HuH-7 (cell line): ENCODE measurements at regions not wholly inside any gene's neighbourhood (a gene's known extent, or its start where the extent isn't known, plus 50 kb on each side); places are given as distances from the start of the nearest gene placed in this dataset.

ENCODE experiments used
- DNase-seq: peaks from one replicate; pipeline ENCODE4 v3.0.0; 2011; ENCODE audit warnings: low spot score

DNA sequence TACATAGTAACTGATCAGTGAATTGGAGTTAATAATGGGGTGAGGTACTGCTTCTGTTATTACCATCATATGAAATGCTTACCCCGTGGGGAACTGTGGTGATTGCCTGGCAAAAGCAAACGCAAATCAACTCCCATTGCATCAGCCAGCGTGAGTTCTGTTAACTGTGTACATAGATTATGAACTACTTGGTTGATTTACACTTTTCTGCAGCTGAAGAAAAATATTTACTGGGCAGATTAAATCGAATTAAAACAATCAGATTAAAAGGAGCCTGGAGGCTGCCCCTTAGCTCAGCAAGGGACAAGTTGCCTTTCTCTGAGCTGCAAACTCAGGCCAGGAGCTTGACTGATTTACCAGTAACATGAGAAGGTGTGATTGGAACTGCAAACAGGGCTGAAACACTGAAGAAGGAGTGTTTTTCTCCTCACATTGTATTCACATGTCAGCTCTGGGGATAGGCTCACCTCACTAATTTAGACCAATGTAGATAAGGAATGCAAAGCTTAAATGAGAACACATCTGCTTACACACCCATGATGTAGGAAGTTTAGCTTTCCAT lies 220.1 kb downstream of the OSR1 start:
- DNase-seq, result peak; percentile 8

DNA sequence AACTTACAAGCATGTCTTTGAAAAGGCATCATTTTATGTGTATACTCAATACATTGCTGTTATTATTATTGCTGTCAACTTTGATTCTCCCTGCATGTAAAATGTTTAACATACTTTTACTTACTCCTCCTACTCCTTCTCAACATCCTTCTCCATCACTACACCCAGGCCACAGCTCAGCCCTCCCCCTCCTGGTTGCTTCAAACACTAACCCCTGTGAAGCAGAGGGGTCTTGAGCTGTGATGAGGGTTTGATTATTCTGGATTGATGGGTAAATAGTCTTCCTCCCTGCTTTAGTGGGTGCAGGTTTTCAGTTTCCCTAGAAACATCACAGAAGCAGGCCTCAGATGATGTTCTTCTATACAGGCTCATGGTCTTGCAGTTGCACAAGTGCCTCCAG lies 221.0 kb downstream of the OSR1 start:
- no peak for DNase-seq

DNA sequence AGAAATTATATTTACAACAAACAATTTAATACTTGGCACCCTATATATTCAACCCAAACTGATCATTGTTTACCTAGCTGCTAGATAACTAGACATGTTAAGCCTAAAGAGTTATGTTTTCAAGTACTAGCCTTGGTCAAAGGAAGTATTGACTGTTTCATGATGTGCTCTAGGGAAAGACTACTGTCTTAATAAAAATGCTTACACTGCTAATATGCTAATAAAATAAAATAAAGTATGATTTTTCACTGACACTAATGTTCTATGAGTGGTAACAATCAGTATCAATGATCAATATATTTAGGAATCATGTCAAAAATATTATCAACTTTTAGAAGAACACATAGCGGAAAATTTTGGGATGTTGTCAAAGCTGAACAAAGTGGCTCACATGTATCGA lies 225.5 kb downstream of the OSR1 start:
- DNase-seq, result no peak

DNA sequence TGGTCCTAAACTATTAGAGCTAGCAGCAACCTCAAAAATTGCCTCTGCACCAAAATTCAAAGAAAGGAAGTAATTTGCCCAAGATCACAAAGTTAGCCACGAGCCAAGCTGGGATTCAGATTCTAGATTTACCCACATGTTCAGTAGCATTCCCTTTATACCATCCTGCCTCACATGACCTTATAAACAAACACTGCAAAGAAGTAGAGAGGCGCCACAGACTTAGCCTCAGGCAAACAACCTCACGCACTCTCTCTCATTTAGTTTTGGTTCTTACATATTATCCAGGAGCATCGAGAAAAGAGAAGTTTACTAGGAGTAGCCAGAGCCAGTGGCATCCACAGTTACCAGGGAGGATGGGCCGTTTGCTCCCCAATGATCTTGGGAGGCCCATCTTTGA lies 226.6 kb downstream of the OSR1 start:
- no peak for DNase-seq

DNA sequence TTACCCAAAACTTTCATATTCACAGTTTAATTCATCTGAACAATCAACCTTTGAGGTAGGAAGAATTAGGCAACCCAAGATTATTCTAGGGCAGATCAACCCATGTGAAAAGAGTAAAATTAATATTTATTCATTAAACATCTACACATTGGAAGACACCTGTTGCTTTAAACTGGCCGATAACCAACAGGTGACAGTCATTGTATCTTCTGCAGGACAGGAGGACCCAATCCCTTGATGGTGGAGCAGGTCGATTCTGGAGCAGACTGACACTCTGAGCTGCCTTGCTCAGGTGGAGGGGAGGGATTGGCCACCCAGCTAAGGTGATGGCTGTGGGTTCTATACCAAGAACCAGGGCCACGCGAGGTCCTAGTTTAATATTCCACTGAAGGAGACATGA lies 230.3 kb downstream of the OSR1 start:
- DNase-seq, result no peak

DNA sequence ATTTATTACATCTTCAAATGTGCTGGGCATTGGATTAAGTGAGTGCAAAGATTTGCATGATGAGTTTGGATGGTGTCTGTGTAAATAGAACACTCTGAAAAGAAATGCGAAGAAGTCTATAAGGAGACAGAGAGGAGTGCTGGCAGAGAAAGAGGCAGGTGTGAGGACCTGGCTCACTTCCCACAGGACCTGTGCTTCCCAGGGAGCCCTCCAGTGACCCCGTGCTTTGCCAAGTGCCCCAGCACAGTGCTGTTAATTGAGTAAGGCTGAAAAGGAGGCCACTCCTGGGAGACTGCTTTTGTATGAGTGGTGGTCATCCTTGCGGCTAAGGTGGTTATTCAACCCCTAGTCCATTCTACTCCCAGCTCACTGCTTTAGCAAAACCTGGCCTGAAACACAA lies 230.8 kb downstream of the OSR1 start:
- no peak for DNase-seq

DNA sequence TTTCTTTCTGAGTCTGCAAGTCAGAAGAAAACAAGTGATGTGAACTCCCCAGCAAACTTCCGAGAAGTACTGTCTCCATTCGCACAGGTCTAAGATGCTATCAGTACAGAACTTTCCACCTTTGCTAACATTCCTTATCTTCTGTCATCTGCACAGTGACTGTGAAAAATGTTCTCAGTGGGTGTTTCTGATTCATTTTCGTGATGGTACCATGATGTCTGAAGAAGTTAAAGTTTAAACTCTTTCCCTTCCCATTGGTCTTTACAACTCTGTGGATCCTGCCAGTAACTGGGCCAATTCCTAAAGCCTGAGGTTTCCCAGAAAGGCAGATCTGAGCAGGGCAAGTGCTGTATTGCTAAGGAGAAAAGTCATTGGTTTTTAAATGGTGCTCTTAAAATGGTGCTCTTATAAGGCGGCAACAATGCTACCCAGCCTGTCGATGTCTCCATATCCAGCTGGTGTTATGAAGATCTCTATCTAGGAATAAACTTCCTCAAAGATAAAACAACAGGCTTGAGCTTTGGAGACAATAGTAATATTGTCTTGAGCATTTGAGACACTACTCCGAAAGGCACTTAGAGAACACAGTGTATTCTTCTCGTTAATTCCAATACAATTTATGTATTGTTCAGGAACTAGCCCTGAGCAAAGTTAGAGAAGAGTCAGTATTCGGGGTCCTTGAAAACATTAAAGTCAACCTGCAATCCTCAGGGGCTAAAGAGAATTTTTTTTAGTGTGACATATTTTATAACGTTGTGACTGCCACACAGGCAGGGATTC lies 232.3 kb downstream of the OSR1 start:
- no peak for DNase-seq

DNA sequence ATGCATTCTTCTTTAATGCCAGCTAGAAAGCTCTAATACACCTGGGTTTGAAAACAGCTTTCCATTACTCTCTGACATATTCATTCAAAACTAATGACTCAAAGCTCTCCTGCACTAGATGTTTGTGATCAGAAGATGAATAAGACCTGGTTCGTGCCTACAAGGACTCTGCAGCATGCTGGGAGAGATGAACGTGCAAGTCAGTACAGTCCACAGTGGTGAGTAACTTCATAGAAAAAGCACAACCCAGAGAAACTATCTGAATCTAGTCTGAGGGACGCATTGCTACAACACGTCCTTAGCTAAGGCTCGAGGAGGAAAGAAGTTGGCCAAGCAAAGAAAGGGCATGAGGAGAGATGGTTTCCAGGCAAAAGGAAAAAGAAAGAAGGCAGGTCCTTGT lies 234.3 kb downstream of the OSR1 start:
- no peak for DNase-seq

DNA sequence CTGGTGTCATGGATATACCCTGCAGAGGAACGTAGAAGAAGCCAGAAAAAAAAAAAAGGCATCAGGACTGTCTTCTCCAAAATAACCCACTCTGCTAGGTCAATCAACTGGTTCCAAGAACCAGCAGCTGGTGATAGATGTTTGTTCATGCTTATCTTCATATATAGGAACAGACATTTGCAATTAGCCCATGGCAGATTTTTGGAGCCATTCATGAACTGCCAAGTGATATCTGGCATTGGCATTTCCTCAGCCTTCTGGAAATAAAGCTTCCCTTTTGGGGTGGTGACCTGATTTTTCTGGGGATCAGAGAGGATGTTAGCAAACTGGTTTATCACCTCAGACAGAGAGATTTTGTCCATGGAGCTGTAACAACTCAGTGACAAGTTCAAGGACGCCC lies 234.9 kb downstream of the OSR1 start:
- no peak for DNase-seq

DNA sequence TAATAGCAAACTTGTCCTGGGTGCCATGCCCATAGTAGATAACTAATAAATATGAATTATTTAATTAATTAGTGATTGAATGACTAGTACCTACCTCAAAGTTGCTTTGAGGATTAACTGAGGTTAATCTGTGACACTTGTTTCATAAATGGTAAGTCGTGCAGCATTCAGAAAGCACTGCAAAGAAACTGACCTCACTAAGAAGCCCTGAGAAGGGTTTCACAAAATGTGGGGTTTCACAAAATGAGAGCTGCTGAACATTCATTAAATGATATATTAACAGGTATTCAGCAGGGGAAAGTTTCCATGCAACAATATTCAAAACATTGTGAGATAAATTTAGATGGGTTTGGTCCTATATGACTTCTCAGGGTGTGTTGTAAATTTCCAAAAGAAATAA lies 236.2 kb downstream of the OSR1 start:
- DNase-seq, result no peak

DNA sequence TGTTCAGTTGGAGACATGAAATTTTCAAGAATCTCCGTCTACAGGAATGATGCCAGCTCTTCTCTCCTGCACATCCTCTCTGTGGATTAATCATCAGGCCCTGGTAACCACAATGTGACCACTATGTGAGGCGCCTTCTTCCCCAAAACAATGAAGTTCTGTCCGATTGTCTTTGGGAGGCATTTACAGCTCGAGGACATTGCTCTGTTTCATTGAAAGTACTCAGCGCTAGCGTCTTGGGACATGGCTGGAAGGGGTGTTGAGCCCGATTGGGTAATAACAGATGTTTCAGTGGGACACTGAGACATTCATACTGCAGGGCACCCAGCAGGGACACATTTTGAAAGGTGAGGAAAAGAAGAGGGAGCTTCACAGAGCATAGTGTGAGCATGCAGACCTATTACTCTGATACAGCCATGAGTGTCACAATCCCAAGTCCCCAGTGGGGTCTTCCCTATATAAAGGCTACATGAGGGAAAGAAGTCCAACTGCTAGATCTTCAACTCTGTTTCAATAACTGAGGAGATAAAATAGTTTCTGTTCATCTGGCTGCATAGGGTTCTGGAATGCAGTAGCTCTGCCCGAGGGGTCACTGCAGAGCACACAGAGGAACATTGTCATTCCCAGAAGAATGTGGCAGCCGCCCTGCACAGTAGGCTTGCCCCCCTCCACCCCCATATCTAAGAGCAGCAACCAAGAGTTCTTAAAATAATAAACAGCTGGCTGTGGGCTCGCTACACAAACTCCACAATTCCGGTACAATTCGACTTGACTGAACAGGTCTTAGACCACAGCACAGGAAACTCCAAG lies 237.3 kb downstream of the OSR1 start:
- DNase-seq, result no peak

DNA sequence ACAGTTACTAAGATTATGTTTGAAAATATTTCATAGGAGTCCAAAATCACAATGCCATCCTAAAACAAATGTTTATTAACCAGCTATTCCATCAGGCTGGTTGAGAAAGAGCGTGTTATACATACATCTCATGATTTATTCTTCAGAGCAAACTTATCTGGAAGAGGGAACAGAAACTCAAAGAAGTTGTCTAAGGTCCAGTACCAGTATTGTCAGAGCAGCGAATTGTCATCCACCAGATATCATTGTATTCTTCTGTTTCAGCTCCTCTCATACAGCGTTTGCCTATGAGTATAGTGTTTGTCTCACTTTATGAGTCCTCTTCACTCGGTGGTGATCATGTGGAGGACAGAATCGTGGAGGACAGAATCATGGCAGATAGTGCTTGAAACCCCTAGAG lies 238.2 kb downstream of the OSR1 start:
- DNase-seq, result no peak

DNA sequence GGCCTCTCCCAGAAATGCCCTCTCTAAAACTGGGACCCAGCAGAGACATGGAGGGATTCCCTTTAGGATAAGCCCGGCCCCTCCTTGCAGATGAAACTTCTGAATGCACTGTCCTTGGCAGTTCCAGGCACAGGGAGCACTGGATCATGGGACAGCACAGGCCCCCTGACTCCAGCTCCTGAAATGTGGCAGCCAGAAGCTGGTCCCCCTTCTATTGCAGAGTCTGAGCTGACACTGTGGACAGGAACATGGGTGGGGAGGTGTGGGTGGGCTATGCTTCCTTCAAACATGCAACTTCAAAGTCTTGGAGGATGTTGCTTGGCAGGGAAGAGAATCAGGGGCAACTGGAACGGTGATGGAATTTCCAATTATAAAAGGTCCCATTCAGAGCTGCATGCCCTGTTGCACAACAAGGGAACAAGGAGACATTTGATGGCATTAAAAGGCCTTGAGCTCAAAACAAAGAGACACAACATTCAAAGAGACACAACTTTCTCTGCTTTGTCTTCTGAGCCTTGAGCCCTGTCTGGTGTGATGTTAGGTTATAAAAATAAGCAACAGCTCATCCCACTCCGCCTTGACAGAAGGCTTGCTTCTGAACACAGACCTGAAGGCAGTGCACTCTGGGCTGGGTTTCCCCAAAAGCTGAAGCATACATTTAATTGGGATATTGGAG lies 239.0 kb downstream of the OSR1 start:
- DNase-seq, result no peak

DNA sequence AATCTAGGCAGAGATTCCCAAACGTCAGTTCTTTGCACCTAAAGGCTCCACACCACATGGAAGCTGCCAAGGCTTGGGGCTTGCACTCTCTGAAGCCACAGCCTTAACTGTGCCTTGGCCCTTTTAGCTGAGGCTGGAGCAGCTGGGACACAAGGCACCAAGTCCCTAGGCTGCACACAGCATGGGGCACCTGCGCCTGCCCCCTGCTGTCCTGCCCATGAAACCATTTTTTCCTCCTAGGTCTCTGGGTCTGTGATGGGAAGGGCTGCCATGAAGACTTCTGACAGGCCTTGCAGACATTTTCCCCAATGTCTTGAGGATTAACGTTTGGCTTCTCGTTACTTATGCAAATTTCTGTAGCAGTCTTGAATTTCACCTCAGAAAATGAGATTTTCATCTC lies 241.5 kb downstream of the OSR1 start:
- DNase-seq, result no peak

DNA sequence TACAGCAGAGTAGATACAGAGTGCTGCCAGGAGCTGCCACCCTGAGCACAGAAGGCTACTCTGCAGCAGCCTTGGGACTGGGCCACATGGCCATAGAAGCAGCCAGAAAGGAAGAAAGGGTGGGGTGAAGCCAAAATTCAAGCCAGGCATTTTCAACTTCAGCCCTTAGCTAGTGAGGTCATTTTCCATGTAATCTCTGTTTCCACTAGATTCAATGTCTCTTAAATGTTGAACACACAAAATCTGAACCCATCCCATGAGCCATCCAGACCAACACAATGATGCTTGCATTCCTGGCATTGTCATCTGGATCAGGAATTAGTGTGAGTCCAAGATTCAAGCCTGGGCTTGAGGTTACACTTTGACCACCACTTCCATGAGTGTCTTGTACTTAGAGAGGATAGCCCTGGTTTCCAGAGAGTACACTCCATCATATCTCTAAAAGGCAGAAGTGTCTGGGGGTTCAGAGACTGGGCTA lies 243.6 kb downstream of the OSR1 start:
- DNase-seq, result no peak

DNA sequence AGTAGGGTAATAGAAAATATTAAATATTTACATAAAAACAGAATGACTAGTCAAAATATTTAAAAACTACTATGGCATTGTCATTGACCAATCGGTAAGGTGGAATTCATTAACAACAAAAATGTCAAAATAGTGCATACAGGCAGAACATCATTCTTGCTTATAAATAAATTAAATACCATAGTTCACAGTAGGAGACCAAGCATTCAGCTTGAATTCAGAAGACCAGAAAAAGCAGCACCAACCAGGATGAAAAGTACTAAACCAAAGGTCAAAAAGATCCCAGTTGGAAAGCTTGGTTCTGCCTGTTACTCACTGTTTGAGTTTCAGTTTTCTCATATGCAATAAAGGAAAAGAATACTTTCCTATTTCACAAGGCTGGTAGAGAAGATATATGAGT lies 244.3 kb downstream of the OSR1 start:
- DNase-seq, result no peak

DNA sequence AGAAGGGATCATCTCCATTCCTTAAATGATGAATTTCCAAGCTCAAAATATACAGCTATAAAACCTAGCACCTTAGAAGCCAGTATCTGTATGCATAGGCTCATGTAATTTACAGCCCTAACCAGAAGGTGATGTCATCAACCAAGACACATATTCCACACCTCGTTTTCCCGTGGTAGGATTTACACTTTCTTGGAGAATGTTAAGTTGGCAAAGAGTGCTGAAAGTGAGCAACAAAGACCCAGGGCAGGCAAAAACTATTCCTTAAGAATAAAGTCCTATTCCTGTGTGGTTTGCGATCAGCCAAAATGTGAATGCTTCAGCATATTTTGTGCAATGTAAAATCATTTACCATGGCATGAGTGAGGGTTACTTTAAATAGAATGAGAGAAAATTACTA lies 247.1 kb downstream of the OSR1 start:
- DNase-seq, result no peak

DNA sequence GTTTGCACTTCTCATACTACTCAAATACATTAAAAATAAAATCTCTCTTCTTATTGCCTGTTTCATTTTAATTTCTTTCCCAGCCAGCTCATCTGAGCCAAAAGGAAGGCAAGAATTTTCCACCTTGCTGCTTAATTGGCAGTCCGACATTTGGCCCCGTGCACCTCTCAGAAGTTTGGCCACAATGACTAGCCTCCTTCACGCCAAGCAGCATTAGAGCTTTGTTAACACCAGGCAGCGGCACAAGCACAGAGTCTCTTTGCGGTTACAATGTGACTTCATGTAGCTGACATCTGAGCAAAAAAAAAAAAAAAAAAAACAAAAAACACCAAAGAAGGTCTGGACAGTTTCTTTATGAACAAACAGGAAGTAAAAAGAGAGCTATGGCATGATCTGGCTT lies 248.9 kb downstream of the OSR1 start:
- no peak for DNase-seq

DNA sequence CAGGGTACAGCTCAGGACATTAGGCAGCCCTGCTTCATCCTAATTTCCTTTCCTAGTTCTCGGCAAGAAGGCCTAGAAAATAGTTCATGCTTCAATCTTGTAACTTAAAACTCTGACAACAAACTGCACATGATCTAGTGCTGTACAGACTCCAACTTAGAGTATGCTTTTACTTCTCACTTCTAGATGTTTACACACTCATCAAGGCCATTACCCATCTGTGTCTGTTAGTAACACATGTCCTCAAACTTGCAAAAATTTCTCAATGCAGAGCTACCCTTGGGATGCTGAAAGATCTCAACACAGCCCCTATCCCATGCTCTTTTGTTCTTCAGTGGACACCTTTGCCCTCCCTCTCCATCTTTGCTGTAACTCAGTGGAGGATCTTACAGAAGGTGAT lies 252.0 kb downstream of the OSR1 start:
- no peak for DNase-seq

DNA sequence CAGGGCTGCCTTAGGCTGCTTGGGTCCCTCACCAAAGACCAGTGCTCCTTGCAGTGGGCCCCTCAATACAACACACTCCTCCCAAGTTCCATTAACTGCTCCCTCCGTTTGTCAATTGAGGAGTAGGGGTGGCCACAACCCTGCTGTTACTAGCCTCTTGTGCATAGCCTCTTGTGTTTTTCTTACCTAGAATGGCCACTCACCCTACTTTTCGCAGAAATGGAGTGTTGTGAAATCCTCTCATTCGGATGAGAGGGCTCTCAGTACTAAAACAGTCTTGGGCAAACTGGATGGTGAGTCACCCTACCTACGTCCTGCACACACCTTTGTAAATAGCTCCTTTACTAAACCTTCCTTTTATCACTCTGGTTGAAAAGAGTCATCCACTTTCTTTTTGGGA lies 253.9 kb downstream of the OSR1 start:
- DNase-seq, result peak; percentile 13

DNA sequence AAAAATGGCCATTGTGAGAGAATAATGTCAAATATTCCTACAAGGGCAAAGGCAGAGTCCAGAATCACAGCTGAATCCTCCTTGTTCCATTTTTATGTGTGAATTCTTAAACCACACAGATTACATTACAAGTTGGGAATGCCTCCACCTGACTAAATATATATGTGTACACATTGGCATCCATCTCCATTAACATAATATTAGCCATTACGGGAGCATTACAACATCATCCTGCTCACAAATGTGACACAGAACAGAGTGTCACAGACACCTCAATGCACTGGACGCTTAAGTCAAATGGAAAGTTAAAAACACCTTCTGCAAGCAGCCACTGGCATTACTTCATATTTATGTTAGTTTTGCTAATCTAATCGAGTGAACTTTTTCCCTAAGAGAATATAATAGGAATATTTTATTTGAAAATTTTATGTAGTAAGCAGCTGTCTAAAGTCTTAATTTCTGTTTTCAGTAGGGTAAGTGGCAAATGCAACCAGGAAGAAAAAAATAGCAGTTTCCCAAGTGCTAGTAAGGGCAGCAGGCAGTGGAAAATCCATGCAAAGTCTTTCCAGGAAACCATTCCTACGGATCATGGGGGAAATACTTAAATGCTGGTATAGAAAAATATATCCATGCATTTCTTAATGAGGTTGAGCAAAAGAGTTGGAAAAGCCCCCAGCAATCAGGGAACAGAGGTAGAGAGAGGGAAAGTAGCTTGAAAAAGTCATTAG lies 255.6 kb downstream of the OSR1 start:
- no peak for DNase-seq

DNA sequence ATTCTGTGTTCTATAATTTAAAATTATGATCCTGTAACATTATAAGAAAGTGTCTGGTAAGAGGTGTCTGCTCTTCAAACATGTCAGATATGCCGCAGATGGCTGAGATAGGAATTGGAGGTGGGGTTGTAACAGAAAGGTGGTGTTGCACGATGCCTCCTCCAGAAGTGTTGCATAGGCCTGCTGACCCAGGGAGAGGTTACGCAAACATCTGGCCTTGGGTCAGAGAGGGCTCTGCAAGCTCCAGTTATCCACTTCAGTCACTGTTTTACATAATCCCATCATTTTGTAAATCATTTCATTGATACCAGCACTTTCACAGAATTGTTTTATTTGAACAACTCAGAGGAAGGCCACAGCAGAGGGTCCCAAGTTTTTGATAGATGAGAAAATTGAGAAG lies 256.5 kb downstream of the OSR1 start:
- DNase-seq, result peak; percentile 12
